ENCODE measurements at regions not wholly inside any gene's neighbourhood (a gene's known extent, or its start where the extent isn't known, plus 50 kb on each side); places are given as distances from the start of the nearest gene placed in this dataset.

DNA sequence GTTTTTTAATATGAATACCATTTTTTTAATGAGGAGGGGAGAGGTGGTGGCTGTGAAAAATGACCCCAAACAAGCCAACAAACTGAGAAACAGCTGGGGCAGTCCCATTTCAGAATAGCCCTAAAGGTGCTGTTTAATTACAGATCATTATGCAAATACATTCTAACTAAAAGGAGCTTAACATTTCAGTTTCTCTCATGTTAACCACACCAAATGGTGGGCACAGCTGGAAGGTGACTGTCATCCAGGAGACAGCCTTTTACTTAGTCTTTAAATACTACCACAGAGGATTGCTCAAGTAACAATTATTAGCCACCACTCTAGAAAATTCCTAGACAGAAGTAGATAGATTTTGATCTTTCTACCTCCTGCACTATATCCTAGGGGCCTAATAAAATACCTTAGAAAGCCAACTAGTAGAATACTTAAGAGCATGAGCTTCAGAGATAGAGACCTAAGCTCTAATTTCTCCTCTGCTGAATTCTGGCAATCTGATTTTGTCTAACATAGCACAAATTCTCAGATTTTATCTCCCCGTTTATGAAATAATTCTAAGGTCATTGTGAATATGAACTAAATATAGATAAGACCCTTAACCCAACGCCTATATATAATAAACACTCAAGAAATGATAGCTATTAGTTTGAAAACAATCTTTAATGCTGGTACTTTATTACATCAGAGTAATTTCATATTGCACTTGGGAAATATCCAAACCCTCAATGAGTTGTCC lies 615.1 kb upstream of the NRSN1 start:
- Histone ChIP-seq H3F3A (ENCODE audit: insufficient read depth, low read length, poor library complexity, severe bottlenecking) (no peaks in the 10 kb centered on the region), H3K27me3 (ENCODE audit: insufficient read depth, low read depth, low read length) (no peaks in the 10 kb centered on the region), H2AFZ (ENCODE audit: low read depth, low read length) (no peak overlapping the region), H3K4me3 (ENCODE audit: low read length) (no peak overlapping the region), H3K4me2 (ENCODE audit: low read length) (no peak overlapping the region), H3K9ac (ENCODE audit: low read length) (no peak overlapping the region), H3K79me2 (replicated peaks; ENCODE audit: insufficient read depth, low read length) (no peaks in the 10 kb centered on the region), H3K36me3 (ENCODE audit: insufficient read depth, low read length) (no peaks in the 10 kb centered on the region), H3K27ac (ENCODE audit: low read length) (no peak overlapping the region), H4K20me1 (ENCODE audit: insufficient read depth) (no peaks in the 10 kb centered on the region), H3K9me3 (ENCODE audit: low read length) (no peaks in the 10 kb centered on the region), H3K9me2 (ENCODE audit: insufficient read depth, low read length) (no peaks in the 10 kb centered on the region)
- TF ChIP-seq MXI1 (conservative IDR thresholded peaks at IDR 0.05; ENCODE audit: poor library complexity, severe bottlenecking), result no peak
- no peak for TF ChIP-seq SMC3 (conservative IDR thresholded peaks at IDR 0.05; ENCODE audit: poor library complexity)

DNA sequence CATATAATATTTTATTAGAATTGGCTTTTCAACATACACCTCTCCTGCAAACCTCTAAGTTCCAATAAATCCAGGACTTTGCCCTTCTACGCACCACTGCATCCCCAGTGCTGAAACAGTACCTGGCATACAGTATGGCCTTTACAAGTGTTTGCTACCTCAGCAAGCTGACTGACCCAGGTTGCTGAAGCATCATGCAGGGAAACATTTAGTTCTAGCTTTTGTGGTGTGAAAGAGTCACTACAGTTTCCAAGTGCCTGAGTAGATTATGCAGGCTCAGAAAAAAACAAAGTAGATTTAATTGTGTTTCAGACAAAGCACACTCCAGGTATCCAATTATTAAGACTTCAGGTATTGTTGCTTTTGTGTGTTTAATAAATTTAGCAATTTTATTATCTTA lies 614.2 kb upstream of the NRSN1 start:
- TF ChIP-seq EP300 (conservative IDR thresholded peaks at IDR 0.05; ENCODE audit: poor library complexity, severe bottlenecking) (no peak), SMC3 (conservative IDR thresholded peaks at IDR 0.05; ENCODE audit: poor library complexity) (no peak), TAF1 (IDR thresholded peaks at IDR 0.05; ENCODE audit: low read depth) (no peak), RAD21 (conservative IDR thresholded peaks at IDR 0.05) (no peak), EZH2 (IDR thresholded peaks at IDR 0.05; ENCODE audit: borderline replicate concordance, insufficient read depth, low read length, poor library complexity, severe bottlenecking) (no peak), POLR2AphosphoS5 (IDR thresholded peaks at IDR 0.05) (no peak), MXI1 (conservative IDR thresholded peaks at IDR 0.05; ENCODE audit: poor library complexity, severe bottlenecking) (no peak)
- TF ChIP-seq, protein P1, sequence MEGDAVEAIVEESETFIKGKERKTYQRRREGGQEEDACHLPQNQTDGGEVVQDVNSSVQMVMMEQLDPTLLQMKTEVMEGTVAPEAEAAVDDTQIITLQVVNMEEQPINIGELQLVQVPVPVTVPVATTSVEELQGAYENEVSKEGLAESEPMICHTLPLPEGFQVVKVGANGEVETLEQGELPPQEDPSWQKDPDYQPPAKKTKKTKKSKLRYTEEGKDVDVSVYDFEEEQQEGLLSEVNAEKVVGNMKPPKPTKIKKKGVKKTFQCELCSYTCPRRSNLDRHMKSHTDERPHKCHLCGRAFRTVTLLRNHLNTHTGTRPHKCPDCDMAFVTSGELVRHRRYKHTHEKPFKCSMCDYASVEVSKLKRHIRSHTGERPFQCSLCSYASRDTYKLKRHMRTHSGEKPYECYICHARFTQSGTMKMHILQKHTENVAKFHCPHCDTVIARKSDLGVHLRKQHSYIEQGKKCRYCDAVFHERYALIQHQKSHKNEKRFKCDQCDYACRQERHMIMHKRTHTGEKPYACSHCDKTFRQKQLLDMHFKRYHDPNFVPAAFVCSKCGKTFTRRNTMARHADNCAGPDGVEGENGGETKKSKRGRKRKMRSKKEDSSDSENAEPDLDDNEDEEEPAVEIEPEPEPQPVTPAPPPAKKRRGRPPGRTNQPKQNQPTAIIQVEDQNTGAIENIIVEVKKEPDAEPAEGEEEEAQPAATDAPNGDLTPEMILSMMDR (IDR thresholded peaks at IDR 0.05; ENCODE audit: poor library complexity, severe bottlenecking), result no peak
- TF ChIP-seq, protein P2, sequence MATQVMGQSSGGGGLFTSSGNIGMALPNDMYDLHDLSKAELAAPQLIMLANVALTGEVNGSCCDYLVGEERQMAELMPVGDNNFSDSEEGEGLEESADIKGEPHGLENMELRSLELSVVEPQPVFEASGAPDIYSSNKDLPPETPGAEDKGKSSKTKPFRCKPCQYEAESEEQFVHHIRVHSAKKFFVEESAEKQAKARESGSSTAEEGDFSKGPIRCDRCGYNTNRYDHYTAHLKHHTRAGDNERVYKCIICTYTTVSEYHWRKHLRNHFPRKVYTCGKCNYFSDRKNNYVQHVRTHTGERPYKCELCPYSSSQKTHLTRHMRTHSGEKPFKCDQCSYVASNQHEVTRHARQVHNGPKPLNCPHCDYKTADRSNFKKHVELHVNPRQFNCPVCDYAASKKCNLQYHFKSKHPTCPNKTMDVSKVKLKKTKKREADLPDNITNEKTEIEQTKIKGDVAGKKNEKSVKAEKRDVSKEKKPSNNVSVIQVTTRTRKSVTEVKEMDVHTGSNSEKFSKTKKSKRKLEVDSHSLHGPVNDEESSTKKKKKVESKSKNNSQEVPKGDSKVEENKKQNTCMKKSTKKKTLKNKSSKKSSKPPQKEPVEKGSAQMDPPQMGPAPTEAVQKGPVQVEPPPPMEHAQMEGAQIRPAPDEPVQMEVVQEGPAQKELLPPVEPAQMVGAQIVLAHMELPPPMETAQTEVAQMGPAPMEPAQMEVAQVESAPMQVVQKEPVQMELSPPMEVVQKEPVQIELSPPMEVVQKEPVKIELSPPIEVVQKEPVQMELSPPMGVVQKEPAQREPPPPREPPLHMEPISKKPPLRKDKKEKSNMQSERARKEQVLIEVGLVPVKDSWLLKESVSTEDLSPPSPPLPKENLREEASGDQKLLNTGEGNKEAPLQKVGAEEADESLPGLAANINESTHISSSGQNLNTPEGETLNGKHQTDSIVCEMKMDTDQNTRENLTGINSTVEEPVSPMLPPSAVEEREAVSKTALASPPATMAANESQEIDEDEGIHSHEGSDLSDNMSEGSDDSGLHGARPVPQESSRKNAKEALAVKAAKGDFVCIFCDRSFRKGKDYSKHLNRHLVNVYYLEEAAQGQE (IDR thresholded peaks at IDR 0.05; ENCODE audit: borderline replicate concordance), result no peak
- Histone ChIP-seq H3K9me3 (ENCODE audit: low read length) (no peaks in the 10 kb centered on the region), H3K79me2 (replicated peaks; ENCODE audit: insufficient read depth, low read length) (no peaks in the 10 kb centered on the region), H3F3A (ENCODE audit: insufficient read depth, low read length, poor library complexity, severe bottlenecking) (no peaks in the 10 kb centered on the region), H3K9me2 (ENCODE audit: insufficient read depth, low read length) (no peaks in the 10 kb centered on the region), H4K20me1 (ENCODE audit: insufficient read depth) (no peaks in the 10 kb centered on the region), H3K27ac (ENCODE audit: low read length) (no peak overlapping the region), H3K36me3 (ENCODE audit: insufficient read depth, low read length) (no peaks in the 10 kb centered on the region), H2AFZ (ENCODE audit: low read depth, low read length) (no peak overlapping the region), H3K4me2 (ENCODE audit: low read length) (no peak overlapping the region), H3K4me3 (ENCODE audit: low read length) (no peak overlapping the region), H3K9ac (ENCODE audit: low read length) (no peak overlapping the region), H3K27me3 (ENCODE audit: insufficient read depth, low read depth, low read length) (no peaks in the 10 kb centered on the region)

Measured in neural cell (in vitro differentiated cells).